ENCODE measurements at regions not wholly inside any gene's neighbourhood (a gene's known extent, or its start where the extent isn't known, plus 50 kb on each side); places are given as distances from the start of the nearest gene placed in this dataset.

DNA sequence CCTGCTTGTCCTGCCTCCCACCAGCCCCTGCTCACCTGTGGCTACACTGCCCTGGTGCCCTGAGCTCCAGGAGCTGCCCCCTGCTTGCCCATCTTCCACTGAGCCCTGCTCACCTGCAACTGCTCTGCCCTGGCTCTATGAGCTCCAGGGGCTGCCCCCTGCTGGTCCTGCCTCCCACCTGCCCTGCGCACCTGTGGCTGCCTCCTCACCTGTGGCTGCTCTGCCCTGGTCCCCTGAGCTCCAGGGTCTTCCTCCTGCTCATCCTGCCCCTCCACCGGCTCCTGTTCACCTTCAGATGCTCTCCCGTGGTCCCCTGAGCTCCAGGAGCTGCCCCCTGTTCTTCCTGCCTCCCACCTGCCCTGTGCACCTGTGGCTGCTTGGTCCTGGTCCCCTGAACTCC, 247.6 kb downstream of the TMEM121 start:
- TF ChIP-seq POLR2AphosphoS5 (IDR thresholded peaks at IDR 0.05; ENCODE audit: low read depth, low read length), result no peak
- no peak for TF ChIP-seq POLR2A (IDR thresholded peaks at IDR 0.05; ENCODE audit: low read depth, low read length)
- no peak for TF ChIP-seq TAF1 (IDR thresholded peaks at IDR 0.05; ENCODE audit: borderline replicate concordance, low read depth, low read length)
